ENCODE measurements at regions not wholly inside any gene's neighbourhood (a gene's known extent, or its start where the extent isn't known, plus 50 kb on each side); places are given as distances from the start of the nearest gene placed in this dataset.

- DNase-seq (ENCODE audit: low read depth): no peak
Observed at GRCh38 chr3:163016251-163016650, 1519.6 kb downstream of the OTOL1 start.

GRCh38 chr3:163018067-163018466 is 1521.5 kb downstream of the OTOL1 start:
- no peak for DNase-seq (ENCODE audit: low read depth)

DNA sequence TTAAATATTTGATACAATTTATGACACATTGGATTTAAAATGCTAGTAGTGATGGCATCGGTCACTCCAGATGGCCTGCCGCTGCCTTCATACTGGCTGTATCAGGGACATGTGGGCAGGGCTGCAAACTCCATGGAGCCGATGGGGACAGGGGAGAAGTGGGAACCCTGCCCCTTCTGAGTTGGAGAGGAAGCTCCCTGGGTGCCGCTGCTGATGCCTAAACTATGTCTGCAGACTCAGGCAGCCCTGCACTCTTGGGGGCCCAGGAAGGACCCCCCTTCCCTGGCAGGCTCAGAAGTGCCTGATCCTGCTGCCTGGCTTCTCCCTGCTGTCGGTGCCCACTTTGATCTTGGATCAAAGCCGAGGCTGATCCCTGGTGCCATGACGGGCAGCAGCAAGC is 1522.1 kb downstream of the OTOL1 start:
- DNase-seq (ENCODE audit: low read depth): no peak

DNA sequence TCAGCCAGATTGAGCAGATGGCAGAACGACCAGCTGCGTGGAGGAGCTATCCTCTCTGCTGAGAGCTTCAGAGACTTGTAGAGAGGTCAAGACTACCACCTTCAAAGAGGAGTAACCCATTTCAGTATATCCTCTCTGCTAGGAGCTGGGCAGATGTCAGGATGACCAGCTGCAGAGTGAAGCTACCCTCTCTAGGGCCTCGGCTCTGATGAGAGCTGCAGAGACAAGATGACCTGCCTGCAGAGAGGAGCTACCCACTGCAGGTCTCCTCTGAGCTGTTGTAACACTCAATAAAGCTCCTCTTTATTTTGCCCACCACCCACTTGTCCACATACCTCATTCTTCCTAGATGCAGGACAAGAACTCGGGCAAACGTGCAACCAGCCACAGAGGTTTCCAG is 1522.7 kb downstream of the OTOL1 start:
- DNase-seq (ENCODE audit: low read depth): no peak

GRCh38 chr3:163033652-163034051 is 1537.0 kb downstream of the OTOL1 start:
- no peak for DNase-seq (ENCODE audit: low read depth)

- no peak for DNase-seq (ENCODE audit: low read depth)
Observed at GRCh38 chr3:163039636-163040035, 1543.0 kb downstream of the OTOL1 start.

- DNase-seq (ENCODE audit: low read depth): no peak
Observed at GRCh38 chr3:163043074-163043473, 1546.5 kb downstream of the OTOL1 start.

DNA sequence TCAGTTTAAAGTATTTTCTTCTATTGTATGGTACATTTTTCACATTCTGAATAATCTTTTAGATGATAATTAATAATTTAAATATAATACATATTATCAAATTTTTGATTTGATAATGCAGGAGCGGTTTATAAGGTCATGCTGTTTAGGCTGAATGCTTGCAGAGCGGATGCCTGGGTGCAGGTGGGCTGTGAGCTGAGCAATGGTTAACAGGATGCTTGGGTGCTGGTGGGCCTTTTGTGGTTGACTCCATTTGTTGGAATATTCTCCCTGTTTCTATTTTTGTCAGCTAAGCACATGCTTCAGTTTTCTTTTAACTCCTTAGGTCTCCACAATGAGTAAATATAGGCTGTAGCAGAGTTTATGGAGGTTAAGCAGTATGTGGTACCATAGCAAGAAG is 1549.3 kb downstream of the OTOL1 start:
- DNase-seq (ENCODE audit: low read depth): no peak

DNA sequence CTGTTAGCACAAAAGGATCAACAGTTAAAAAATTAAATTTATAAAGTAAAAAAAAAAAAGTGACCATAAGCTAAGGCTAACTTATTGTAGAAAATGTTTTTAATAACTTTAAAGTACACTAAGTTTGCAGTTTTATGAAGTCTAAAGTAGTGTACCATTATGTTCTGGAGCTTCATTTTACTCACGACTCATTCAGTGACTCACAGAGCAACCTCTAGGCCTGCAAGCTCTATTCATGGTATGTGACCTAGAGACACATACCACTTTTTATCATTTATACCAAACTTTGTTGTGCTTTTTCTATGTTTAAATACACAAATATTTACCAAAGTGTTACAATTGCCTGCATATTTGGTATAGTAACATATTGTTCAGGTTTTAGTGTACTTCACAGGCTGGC is 1552.3 kb downstream of the OTOL1 start:
- DNase-seq (ENCODE audit: low read depth): no peak

DNA sequence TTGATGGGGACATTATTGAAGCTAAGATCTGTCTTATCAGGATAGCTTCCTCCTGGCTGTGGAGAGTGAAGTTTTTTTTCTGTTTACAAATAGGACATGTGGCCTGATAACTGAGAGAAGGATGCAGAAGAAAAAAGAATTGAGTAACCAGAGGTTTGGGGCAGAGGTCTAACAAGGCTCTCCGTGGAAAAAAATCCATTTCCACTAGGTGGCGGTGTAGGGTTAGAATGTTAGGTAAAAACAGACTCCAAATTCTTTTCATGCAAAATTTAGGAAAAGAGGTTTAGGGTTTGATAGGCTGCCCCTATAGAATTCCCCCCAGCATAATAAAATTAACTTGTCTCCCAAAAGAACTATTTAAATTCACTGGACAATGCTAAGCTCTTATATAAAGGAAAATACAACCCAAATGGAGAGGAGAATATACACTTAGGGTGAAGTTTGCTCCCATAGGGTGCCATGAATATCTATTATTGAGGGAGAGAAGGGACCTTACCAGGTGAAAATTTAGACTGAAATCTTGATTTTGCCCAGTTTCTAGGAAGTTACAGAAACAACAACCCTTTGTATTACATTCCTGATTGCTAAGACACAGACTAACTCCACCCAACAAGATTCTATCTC is 1560.4 kb downstream of the OTOL1 start:
- DNase-seq (ENCODE audit: low read depth): peak; percentile 19

GRCh38 chr3:163058031-163058854 is 1561.6 kb downstream of the OTOL1 start:
- DNase-seq (ENCODE audit: low read depth): no peak

DNA sequence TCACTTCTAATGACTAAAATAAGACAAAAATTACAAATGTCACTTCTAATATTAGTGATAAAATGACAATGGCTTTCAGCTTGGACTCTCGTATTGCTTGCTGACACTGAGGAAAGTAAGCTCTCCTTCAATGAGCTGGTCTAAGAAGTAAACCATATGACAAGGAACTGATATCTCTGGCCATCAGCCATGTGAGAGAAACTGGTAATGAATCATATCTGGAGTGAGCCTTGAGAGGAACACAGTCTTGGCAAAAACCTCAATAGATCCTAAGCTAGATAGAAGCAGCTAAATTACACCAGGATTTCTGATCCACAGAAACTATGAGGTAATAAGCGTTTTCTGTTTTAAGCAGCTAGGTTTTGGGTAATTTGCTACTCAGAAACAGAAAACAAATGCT is 1575.1 kb downstream of the OTOL1 start:
- no peak for DNase-seq (ENCODE audit: low read depth)

Measured in GM04504 (cell line).